ENCODE measurements at regions not wholly inside any gene's neighbourhood (a gene's known extent, or its start where the extent isn't known, plus 50 kb on each side); places are given as distances from the start of the nearest gene placed in this dataset.

DNA sequence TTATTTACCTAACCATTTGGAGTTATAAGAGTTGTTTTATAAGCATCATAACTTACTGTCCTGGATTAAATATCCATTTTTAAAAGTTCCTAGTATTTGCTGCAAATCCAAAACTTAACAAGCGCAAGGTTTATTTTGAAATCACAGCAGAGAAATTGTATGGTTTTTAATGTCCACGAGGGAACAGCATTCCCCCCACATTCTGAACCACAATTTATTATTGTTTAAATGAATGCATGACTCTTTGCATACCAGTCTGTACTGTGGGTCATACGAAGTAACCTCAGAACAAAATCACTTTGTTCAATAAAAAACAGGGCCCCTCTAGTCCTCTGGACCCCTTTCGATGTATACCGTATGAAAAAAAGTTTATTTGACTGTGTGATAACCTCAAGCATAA lies 75.9 kb downstream of the DACT1 start:
- H3K9me3 ChIP-seq (ENCODE audit: control insufficient read depth, insufficient read depth, low read length): no peaks in the 10 kb centered on the region
- H3K4me1 ChIP-seq (ENCODE audit: control insufficient read depth, insufficient read depth, low read length): peaks cover 11% of the 10 kb centered on the region
- no peaks in the 10 kb centered on the region for H3K36me3 ChIP-seq (ENCODE audit: control insufficient read depth, insufficient read depth, low read length)
- H3K27ac ChIP-seq (ENCODE audit: low read depth, low read length): no peak overlapping the region
- no peaks in the 10 kb centered on the region for H3K27me3 ChIP-seq (ENCODE audit: control insufficient read depth, insufficient read depth, low read length)
- H3K9ac ChIP-seq (ENCODE audit: low read depth, low read length): no peak overlapping the region
- H3K4me3 ChIP-seq (ENCODE audit: low read depth, low read length): no peak overlapping the region

DNA sequence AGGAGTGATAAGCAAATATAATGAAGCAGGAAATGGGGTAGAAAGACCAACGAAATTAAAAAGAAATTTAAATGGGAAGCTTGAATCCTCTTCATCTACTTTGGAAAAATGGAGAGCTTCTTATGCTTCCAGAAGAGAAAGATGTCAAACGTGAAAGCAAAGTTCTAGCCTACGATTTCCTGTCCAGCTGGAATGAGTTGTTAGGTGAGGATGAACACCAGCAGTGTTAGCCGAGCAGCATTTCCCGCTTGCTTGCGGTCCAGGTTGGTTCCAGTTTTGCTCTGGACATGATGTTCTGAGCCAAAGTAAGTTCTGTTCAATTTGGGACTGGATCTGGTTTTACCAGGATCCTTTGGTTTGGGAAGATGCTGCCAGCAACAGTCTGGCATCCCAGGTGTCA lies 78.9 kb downstream of the DACT1 start:
- Histone ChIP-seq H3K36me3 (ENCODE audit: control insufficient read depth, insufficient read depth, low read length) (no peaks in the 10 kb centered on the region), H3K9ac (ENCODE audit: low read depth, low read length) (no peak overlapping the region), H3K27me3 (ENCODE audit: control insufficient read depth, insufficient read depth, low read length) (no peaks in the 10 kb centered on the region), H3K9me3 (ENCODE audit: control insufficient read depth, insufficient read depth, low read length) (no peaks in the 10 kb centered on the region), H3K4me3 (ENCODE audit: low read depth, low read length) (no peak overlapping the region), H3K27ac (ENCODE audit: low read depth, low read length) (no peak overlapping the region), H3K4me1 (ENCODE audit: control insufficient read depth, insufficient read depth, low read length) (no peaks in the 10 kb centered on the region)

DNA sequence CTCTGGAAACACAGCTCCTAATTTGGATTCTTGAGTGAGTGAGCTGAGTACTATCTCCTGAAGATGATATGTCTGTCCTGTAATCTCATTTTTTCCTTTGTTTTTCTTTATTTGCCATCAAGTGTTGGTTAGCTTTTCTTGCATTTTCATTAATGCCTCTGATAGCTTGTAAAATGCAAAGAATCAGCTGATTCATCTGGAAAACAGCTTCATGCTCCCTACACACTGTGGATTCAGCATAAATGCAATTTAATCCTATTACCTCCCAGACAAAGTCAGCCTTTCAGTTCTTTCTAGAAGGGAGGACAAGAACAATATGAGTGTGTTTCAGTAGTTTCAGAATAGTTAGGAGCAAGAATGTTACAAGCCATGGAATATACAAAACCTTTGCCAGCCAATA lies 79.4 kb downstream of the DACT1 start:
- no peak overlapping the region for H3K9ac ChIP-seq (ENCODE audit: low read depth, low read length)

DNA sequence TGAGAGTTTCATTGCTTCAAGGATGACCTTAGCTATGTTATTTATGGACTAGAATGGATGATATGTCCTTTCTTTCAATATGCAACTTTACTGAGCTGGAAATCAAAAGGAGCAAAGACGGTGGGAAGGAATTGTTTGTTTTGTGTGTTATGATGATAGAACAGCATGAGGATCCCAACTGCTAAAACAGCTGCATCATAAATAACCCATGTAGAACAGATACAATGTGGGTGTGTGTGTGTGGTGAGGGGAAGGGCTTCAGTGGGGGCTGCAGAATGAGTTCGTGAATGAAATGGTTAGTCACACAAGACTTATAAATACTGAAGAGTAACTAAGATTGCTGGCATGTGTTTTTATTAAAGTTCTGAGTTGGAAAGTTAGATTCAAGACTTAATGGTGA lies 80.1 kb downstream of the DACT1 start:
- H3K27me3 ChIP-seq (ENCODE audit: control insufficient read depth, insufficient read depth, low read length): no peaks in the 10 kb centered on the region
- no peak overlapping the region for H3K9ac ChIP-seq (ENCODE audit: low read depth, low read length)
- no peaks in the 10 kb centered on the region for H3K9me3 ChIP-seq (ENCODE audit: control insufficient read depth, insufficient read depth, low read length)
- H3K36me3 ChIP-seq (ENCODE audit: control insufficient read depth, insufficient read depth, low read length): no peaks in the 10 kb centered on the region
- no peak overlapping the region for H3K4me3 ChIP-seq (ENCODE audit: low read depth, low read length)
- H3K27ac ChIP-seq (ENCODE audit: low read depth, low read length): no peak overlapping the region
- no peaks in the 10 kb centered on the region for H3K4me1 ChIP-seq (ENCODE audit: control insufficient read depth, insufficient read depth, low read length)

More for the DNA sequence above, 79.4 kb downstream of the DACT1 start:
- H3K27me3 ChIP-seq (ENCODE audit: control insufficient read depth, insufficient read depth, low read length): no peaks in the 10 kb centered on the region
- H3K36me3 ChIP-seq (ENCODE audit: control insufficient read depth, insufficient read depth, low read length): no peaks in the 10 kb centered on the region
- H3K9me3 ChIP-seq (ENCODE audit: control insufficient read depth, insufficient read depth, low read length): no peaks in the 10 kb centered on the region
- H3K4me3 ChIP-seq (ENCODE audit: low read depth, low read length): no peak overlapping the region
- H3K4me1 ChIP-seq (ENCODE audit: control insufficient read depth, insufficient read depth, low read length): no peaks in the 10 kb centered on the region
- H3K27ac ChIP-seq (ENCODE audit: low read depth, low read length): no peak overlapping the region

DNA sequence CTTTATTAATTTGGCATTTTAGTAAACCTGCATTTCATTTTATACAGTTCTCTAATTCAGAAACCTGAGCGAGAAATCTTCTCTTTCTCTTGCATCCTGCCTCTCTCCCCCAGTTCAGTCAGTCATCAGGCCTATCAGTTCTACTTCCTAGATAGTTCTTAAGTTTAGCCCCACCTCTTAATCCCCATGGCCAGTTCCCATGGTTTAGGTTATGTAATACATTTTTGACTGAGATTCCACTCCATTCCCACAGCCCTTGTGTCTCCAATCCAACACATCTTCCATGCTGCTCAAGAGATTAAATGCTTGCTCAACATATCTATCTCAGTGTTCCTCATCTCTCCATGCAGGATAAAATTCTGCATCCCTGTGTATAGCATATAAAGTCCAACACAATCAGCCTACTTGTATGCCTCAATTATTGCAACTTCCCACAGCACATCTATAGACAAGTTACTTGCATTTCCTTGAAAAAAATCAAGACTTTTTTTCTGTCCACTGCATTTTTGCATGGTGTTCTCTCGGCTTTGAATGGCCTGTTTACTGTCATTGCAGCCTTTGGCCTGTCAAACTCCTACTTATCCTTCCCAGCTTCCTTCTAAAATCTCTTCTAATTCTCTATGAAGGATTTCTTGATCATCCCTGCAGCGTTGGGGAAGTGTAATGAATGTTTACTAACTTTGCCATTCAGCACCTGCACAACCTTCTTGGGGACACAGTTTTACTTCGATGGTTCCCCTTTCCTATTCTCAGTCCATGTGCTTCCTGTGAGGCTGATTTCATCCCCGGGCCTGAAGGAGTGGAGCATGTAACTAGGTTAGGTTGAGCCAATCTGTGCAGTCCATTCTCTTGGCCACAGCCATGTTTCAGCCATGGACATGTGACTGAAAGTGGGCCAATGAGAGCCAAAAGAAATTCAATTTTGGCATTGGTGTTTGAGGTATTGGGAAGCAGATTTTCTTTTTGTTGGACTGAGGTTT lies 80.8 kb downstream of the DACT1 start:
- no peak overlapping the region for H3K27ac ChIP-seq (ENCODE audit: low read depth, low read length)
- H3K4me1 ChIP-seq (ENCODE audit: control insufficient read depth, insufficient read depth, low read length): no peaks in the 10 kb centered on the region
- H3K27me3 ChIP-seq (ENCODE audit: control insufficient read depth, insufficient read depth, low read length): no peaks in the 10 kb centered on the region
- no peak overlapping the region for H3K9ac ChIP-seq (ENCODE audit: low read depth, low read length)
- H3K4me3 ChIP-seq (ENCODE audit: low read depth, low read length): no peak overlapping the region
- no peaks in the 10 kb centered on the region for H3K9me3 ChIP-seq (ENCODE audit: control insufficient read depth, insufficient read depth, low read length)
- no peaks in the 10 kb centered on the region for H3K36me3 ChIP-seq (ENCODE audit: control insufficient read depth, insufficient read depth, low read length)

DNA sequence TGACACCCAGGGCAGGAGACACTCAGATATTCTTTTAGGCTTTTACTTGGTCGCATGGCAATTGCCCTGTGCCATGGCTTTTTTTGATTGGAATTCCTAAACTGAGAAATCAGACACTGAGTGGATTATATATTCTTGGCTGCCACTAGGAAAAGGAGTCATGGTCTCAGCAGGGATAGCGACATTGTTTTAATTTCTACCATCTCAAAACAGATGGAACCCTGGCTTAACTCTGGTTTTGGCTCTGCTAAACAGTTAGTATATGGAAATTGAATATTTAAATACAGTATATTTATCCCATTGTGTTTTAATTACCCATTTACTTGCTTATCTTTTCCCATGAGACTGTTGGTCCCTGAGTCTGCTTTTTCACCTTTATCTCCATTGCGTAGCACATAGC lies 84.0 kb downstream of the DACT1 start:
- Histone ChIP-seq H3K36me3 (ENCODE audit: control insufficient read depth, insufficient read depth, low read length) (no peaks in the 10 kb centered on the region), H3K9ac (ENCODE audit: low read depth, low read length) (no peak overlapping the region), H3K27ac (ENCODE audit: low read depth, low read length) (no peak overlapping the region), H3K27me3 (ENCODE audit: control insufficient read depth, insufficient read depth, low read length) (no peaks in the 10 kb centered on the region), H3K9me3 (ENCODE audit: control insufficient read depth, insufficient read depth, low read length) (no peaks in the 10 kb centered on the region), H3K4me1 (ENCODE audit: control insufficient read depth, insufficient read depth, low read length) (no peaks in the 10 kb centered on the region), H3K4me3 (ENCODE audit: low read depth, low read length) (no peak overlapping the region)

DNA sequence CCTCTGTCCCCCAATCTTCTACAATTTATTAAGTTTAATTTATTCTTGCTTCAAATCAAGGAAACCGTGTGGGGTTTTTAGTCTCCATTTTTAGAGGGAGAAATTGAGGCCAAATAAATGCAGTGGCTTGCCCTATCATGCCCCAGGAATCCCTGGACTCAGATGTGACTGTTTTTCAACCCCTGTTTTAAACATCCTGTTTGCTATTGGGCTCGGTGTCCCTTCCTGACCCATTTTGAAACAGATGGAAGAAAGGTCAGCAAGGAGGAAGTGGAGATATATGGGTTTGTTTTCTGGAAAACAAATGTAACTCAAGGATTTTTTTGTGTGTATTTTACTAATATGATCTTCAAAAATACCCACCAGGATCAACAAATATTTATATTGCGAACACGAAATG lies 84.7 kb downstream of the DACT1 start:
- no peak overlapping the region for H3K27ac ChIP-seq (ENCODE audit: low read depth, low read length)
- H3K4me3 ChIP-seq (ENCODE audit: low read depth, low read length): no peak overlapping the region
- no peak overlapping the region for H3K9ac ChIP-seq (ENCODE audit: low read depth, low read length)
- no peaks in the 10 kb centered on the region for H3K36me3 ChIP-seq (ENCODE audit: control insufficient read depth, insufficient read depth, low read length)
- no peaks in the 10 kb centered on the region for H3K27me3 ChIP-seq (ENCODE audit: control insufficient read depth, insufficient read depth, low read length)
- H3K9me3 ChIP-seq (ENCODE audit: control insufficient read depth, insufficient read depth, low read length): no peaks in the 10 kb centered on the region
- no peaks in the 10 kb centered on the region for H3K4me1 ChIP-seq (ENCODE audit: control insufficient read depth, insufficient read depth, low read length)

DNA sequence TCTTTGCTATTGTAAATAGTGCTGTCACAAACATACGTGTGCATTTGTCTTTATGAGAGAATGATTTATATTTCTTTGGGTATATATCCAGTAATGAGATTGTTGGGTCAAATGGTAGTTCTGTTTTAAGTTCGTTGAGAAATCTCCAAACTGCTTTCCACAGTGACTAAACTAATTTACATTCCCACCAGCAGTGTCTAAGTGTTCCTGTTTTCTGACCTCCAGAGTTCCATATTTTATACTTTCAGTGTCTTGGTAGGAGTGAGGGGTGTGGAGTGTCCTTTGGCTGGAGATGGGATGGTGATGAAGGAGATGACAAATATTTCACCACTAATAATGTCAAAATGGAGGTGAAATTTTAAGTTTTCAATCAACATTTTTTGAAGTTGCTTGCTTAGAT lies 86.4 kb downstream of the DACT1 start:
- Histone ChIP-seq H3K9ac (ENCODE audit: low read depth, low read length) (no peak overlapping the region), H3K36me3 (ENCODE audit: control insufficient read depth, insufficient read depth, low read length) (no peaks in the 10 kb centered on the region), H3K4me1 (ENCODE audit: control insufficient read depth, insufficient read depth, low read length) (no peaks in the 10 kb centered on the region), H3K9me3 (ENCODE audit: control insufficient read depth, insufficient read depth, low read length) (no peaks in the 10 kb centered on the region), H3K27ac (ENCODE audit: low read depth, low read length) (no peak overlapping the region), H3K4me3 (ENCODE audit: low read depth, low read length) (no peak overlapping the region), H3K27me3 (ENCODE audit: control insufficient read depth, insufficient read depth, low read length) (no peaks in the 10 kb centered on the region)

DNA sequence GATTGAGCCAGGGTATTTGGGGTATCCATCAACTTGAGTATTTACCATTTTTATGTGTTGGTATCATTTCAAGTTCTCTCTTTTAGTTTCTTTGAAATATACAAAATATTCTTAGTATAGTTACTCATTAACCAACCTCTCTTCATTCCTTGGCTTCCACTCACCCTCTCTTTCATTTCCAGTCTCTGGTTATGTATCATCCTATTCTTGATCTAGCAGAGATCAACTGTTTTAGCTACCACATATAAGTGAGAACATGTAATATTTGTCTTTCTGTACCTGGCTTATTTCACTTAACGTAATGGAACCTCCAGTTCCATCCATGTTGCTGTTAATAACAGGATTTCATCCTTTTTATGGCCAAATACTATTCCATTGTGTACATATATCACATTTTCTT lies 86.9 kb downstream of the DACT1 start:
- H3K9ac ChIP-seq (ENCODE audit: low read depth, low read length): no peak overlapping the region
- no peaks in the 10 kb centered on the region for H3K4me1 ChIP-seq (ENCODE audit: control insufficient read depth, insufficient read depth, low read length)
- H3K4me3 ChIP-seq (ENCODE audit: low read depth, low read length): no peak overlapping the region
- no peaks in the 10 kb centered on the region for H3K27me3 ChIP-seq (ENCODE audit: control insufficient read depth, insufficient read depth, low read length)
- no peaks in the 10 kb centered on the region for H3K9me3 ChIP-seq (ENCODE audit: control insufficient read depth, insufficient read depth, low read length)
- no peak overlapping the region for H3K27ac ChIP-seq (ENCODE audit: low read depth, low read length)
- H3K36me3 ChIP-seq (ENCODE audit: control insufficient read depth, insufficient read depth, low read length): no peaks in the 10 kb centered on the region

DNA sequence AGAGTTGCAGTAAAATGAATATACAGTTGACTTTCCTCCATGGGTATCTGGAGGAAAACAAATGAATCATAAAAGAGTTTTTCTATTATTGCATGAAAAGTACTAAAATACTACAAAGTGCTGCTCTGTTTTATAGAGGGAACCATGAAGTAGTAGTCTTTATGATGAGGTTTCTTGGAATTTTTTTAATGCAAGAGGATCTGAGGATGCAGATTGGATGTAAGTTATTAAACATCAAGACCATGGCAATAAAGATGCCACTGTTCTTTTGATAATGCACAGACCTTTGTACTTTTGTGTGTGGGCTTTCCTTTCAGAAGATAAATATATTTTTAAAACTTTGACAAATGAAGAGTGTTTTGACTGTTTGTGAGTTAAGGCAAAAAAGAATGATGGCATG lies 87.5 kb downstream of the DACT1 start:
- Histone ChIP-seq H3K4me1 (ENCODE audit: control insufficient read depth, insufficient read depth, low read length) (no peaks in the 10 kb centered on the region), H3K36me3 (ENCODE audit: control insufficient read depth, insufficient read depth, low read length) (no peaks in the 10 kb centered on the region), H3K4me3 (ENCODE audit: low read depth, low read length) (no peak overlapping the region), H3K27ac (ENCODE audit: low read depth, low read length) (no peak overlapping the region), H3K9me3 (ENCODE audit: control insufficient read depth, insufficient read depth, low read length) (no peaks in the 10 kb centered on the region), H3K27me3 (ENCODE audit: control insufficient read depth, insufficient read depth, low read length) (no peaks in the 10 kb centered on the region), H3K9ac (ENCODE audit: low read depth, low read length) (no peak overlapping the region)

DNA sequence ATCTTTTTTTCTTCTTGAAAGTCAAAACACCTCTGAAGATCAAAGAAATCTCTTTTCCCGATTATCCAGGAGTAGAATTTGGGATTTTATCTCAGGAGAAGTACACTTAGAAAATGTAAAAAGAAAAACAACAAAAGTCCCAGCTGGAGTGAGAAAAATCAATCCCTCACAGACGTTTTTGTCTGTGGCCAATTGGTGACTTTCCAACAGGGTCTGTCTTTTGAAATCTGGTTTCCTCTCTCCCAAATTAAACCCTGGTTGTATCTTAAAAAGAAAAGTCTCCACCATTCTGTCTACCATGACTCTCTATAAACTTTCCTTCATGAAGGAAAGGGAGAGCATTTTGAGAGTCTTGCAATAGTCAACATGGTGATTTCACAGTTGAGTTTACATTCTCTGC lies 88.1 kb downstream of the DACT1 start:
- Histone ChIP-seq H3K4me1 (ENCODE audit: control insufficient read depth, insufficient read depth, low read length) (no peaks in the 10 kb centered on the region), H3K27ac (ENCODE audit: low read depth, low read length) (no peak overlapping the region), H3K9me3 (ENCODE audit: control insufficient read depth, insufficient read depth, low read length) (no peaks in the 10 kb centered on the region), H3K4me3 (ENCODE audit: low read depth, low read length) (no peak overlapping the region), H3K27me3 (ENCODE audit: control insufficient read depth, insufficient read depth, low read length) (no peaks in the 10 kb centered on the region), H3K36me3 (ENCODE audit: control insufficient read depth, insufficient read depth, low read length) (no peaks in the 10 kb centered on the region), H3K9ac (ENCODE audit: low read depth, low read length) (no peak overlapping the region)

Data from HUES48 (cell line).